Smooth muscle cell of the brain vasculature (primary cell): ENCODE measurements at regions not wholly inside any gene's neighbourhood (a gene's known extent, or its start where the extent isn't known, plus 50 kb on each side); places are given as distances from the start of the nearest gene placed in this dataset.
"Not testable (repeated sequence)": the region's sequence is repeated elsewhere in the genome, so short reads cannot be mapped to it uniquely, and the experiment has no call there.

ENCODE experiments used
- DNase-seq: peaks from one replicate; pipeline ENCODE4 v3.0.0-alpha.2; 2012; ENCODE audit warnings: low read depth, low spot score

- no peak for DNase-seq
Measured at GRCh38 chr17:34740565-34741520, 161.5 kb downstream of the TMEM132E start.

- DNase-seq: no peak
Measured at GRCh38 chr17:34739386-34739785, 160.0 kb downstream of the TMEM132E start.

- not testable (repeated sequence) for DNase-seq
Measured at GRCh38 chr17:34737673-34738072, 158.3 kb downstream of the TMEM132E start.

DNA sequence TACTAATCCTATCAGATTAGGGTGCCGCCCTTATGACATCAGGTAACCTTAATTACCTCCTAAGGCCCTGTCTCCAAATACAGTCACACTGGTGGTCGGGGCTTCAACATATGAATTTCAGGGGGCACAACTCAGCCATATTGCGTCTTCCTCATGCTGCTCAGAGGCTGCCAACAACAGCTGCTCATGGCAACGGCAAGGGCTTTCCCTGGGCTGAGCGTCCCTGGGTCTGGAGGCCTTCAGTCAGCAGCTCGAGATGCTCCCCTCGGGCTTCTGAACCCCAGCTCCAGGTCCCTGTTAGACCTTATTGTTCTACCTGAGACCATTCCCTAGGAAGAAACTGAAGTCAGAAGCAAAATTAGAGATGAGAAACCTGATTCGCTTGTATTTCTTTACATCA, 157.2 kb downstream of the TMEM132E start:
- DNase-seq: no peak

DNA sequence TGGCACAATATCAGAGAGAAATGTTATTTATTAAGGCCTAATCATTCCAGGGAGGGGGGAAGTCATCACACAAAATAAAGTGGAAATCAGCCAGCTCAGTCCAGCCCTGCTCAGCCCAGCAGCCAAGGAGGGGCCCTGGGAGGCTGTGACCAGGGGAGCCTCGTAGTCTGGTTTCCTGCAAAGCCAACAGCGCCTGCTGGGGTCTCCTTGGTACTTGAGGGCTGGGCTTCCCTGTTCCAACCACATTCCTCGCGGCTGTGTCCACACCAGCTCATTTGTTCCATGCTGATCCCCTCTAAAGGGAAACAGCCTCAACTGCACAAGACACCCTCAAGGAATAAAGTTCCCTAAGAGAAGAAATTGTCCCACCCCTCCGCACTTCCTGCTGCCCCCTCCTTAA, 154.0 kb downstream of the TMEM132E start:
- DNase-seq: no peak

DNA sequence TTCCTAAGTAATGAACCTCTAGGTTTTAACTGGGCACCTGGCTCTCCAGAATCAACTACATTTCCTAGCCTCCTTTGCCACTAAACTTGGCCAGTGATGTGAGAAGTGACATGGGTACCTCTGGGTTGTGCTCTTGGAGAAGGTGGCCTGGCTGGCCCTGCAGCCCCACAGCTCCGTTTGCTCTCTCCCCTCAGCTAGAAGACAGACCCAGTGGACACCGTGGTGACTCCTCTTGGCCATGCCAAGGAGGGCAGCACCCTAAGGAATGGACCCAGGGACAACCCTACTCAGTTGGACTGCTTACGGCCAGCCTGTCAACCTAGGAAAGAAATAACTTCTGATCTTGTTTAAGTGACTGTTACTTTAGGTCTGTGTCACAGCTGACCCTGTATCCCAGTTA, 151.4 kb downstream of the TMEM132E start:
- no peak for DNase-seq

- DNase-seq: no peak
Measured at GRCh38 chr17:34728771-34729310, 149.5 kb downstream of the TMEM132E start.

- DNase-seq: no peak
Measured at GRCh38 chr17:34727601-34728000, 148.2 kb downstream of the TMEM132E start.

DNA sequence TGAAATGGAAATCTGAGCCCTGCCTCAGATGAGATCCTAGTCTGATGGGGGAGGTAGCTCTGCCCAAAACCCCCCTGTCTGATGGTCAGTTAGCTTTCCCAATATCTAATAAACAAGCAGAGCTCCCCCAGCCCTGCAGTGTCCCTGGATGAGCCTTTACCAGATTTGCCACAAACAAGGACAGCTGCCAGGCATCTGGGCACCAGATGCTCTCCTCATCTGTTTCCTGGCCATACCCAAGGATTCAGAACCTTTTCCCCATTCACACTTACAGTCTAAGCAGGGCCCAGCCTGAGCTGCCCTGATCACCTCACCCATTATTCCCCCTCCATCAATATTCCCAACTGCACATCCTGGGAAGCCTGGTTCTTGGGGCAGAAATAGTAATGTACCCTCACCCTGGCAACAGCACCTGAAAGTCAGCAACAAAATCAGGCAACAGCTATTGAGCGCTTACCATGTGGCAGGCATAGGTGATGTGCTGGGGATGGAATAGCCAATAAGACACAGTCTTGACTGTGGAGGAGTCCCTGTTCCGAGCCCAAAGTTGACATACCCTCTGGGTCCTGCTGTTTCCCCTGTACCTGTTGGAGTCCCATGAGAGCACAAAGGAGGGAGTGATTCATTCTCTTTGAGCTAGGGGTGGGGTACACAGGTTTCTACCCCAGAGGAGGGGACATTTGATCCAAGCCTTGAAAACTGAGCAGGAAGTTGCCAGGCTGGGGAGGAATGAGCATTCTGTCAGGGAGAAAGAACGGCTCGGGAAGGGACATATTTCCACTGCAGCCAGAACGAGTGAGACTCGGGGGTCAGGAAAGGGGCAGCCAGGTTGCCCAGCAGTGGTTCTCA, 147.4 kb downstream of the TMEM132E start:
- no peak for DNase-seq

DNA sequence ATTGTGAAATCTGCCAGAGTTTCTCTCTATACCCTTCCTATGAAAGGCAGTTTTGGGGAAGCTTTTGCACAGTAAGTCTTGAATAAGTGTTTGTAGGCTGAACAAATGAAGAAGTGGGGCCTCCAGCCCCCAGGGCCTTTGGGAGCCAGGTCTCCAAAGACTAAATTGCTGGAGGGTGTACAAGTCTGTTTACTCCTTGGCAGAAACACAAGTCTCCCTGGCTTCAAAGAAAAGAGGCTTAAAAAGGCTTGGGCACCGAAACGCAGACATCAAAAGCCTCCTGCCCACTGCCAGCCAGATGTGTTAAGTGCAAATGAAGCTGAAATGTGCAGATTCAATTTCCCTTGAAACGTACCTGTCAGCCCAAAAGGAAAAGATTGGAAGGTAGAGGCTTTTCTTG, 146.3 kb downstream of the TMEM132E start:
- no peak for DNase-seq

- no peak for DNase-seq
Measured at GRCh38 chr17:34725008-34725407, 145.6 kb downstream of the TMEM132E start.

- DNase-seq: no peak
Measured at GRCh38 chr17:34723875-34724274, 144.5 kb downstream of the TMEM132E start.

DNA sequence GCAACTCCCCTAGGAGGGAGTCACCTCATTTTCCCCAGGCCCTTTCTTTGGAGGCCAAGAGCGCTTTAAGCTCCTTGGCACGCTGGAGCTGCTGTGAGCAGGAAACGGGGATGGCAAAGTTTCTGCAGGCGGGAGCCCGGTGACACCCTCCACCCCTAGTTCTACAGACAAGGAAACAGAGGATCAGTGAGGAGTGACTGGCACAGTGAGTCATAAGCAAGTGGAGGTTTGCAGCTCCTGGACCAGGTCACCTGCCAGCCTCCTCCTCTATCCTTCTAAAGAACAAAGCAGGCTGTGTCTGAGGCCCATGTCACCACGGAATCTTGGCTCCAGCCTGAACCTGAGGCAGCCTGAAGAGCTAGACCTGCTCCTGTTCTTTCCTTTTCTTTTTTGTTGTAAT, 141.9 kb downstream of the TMEM132E start:
- DNase-seq: no peak

- no peak for DNase-seq
Measured at GRCh38 chr17:34720760-34721159, 141.4 kb downstream of the TMEM132E start.

GRCh38 chr17:34719569-34719968, 140.2 kb downstream of the TMEM132E start:
- DNase-seq: no peak

DNA sequence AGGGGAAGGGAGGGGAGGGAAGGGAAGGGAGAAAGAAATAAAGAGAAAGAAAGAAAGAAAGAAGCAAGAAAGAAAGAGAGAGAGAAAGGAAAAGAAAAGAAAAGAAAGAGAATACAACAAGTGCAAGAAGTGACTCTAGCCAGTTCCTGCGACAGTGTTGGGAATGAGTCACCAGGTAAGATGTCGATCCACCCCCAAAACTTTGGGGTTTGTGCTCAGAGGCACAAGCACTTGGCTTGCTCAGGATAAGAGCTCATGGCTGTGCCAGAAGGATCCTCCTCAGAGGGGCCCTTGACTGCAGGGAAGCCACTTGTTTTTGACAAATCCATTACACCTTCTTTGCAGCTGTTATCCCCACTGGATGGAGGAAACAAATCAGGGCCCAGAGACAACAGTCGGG, 137.7 kb downstream of the TMEM132E start:
- no peak for DNase-seq

- DNase-seq: no peak
Measured at GRCh38 chr17:34716291-34716690, 136.9 kb downstream of the TMEM132E start.

DNA sequence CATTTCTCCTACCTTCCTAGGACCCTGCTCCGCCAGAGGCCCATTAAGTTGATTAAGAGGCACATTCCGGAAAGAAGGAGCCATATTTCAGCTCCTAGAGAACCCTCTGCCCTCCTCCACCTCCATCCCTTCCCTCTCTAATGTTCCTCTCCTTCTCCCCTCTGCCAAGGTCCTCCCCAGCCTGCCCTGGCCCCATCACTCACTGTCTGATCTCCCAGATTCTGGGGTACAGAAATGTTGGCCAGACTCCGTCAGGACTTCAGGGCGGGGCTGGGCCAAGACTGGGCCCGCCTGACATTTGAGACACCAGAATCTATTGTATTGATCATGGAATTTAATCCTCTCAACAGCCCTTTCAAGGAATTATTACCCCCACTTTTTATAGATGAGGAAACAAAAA, 136.1 kb downstream of the TMEM132E start:
- no peak for DNase-seq

- no peak for DNase-seq
Measured at GRCh38 chr17:34714475-34715410, 135.4 kb downstream of the TMEM132E start.

DNA sequence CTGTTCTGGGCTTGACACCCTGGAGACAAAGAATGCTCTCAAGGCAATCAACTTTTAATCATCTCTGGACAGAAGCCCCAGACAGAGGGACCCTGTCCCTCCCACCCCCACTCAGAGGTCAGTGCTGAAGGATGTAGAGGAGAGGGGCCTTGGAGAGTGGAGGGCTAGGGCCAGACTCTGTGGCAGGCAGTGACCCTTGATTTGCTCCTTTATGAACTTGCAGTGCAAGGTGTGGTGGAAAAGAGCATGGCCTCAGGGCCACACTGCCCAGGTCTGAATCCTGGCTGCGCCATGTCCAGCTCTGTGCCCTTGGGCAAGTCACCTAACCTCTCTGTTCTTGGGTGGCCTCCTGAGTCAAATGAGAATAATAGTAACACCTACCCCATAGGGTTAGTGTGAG, 134.3 kb downstream of the TMEM132E start:
- DNase-seq: no peak
